HG03175 (cell line): ENCODE measurements at regions not wholly inside any gene's neighbourhood (a gene's known extent, or its start where the extent isn't known, plus 50 kb on each side); places are given as distances from the start of the nearest gene placed in this dataset.
"Not testable (repeated sequence)": the region's sequence is repeated elsewhere in the genome, so short reads cannot be mapped to it uniquely, and the experiment has no call there.

Source experiments
- ATAC-seq: cut with Tn5 transposase; IDR thresholded peaks from one replicate; pipeline ENCODE4 v1.9.1; 2021; ENCODE audit warnings: mild to moderate bottlenecking, moderate library complexity; ENCODE audit not compliant: unreplicated experiment

GRCh38 chr2:136715146-136715545, 50.2 kb upstream of the THSD7B start:
- no peak for ATAC-seq

DNA sequence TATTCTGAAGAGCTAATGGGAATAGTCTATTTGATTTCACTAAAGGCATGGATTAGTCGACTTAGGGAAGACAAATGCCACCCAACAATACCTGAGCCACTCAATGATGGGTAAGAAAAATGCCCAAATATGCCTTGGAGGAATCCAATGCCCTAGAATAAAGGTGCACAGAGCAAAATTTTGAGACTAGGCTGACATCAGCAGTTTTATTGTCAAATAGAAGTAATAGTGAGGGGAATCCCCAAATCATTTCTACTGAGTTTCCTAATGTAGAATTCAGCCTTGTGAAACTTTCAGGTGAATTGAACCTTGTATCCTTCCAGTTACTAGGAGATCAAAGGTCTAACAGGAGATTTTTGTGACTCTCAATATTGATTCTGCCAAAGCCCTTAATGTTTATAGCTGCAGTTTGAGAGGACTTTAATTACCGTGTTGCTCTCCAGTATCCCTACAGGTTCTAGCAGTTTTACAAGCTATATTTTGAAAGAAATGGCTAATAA, 50.8 kb upstream of the THSD7B start:
- ATAC-seq: no peak

GRCh38 chr2:136713739-136714138, 51.6 kb upstream of the THSD7B start:
- ATAC-seq: no peak

GRCh38 chr2:136705336-136705735, 60.0 kb upstream of the THSD7B start:
- no peak for ATAC-seq

DNA sequence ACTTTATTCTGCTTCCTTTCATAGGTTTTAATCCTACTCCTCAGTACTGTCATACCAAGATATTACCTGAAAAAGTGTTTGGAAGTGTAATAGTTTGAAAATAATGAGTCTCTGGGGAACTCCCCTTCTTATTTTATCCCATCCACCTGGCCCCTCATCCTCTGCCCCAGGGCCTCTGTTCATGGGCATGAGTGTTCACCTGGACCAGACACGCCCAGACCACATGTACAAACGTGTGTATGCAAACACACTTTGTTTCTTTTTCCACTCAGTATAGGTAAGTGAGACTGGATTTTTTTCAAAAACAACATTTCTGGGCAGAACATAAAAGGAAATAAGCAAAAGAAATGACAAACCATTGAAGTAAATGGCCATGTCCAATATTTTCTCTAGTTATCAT, 62.1 kb upstream of the THSD7B start:
- ATAC-seq: no peak

- ATAC-seq: no peak
Observed at GRCh38 chr2:136696438-136696837, 68.9 kb upstream of the THSD7B start.

GRCh38 chr2:136693966-136694365, 71.4 kb upstream of the THSD7B start:
- ATAC-seq: no peak

DNA sequence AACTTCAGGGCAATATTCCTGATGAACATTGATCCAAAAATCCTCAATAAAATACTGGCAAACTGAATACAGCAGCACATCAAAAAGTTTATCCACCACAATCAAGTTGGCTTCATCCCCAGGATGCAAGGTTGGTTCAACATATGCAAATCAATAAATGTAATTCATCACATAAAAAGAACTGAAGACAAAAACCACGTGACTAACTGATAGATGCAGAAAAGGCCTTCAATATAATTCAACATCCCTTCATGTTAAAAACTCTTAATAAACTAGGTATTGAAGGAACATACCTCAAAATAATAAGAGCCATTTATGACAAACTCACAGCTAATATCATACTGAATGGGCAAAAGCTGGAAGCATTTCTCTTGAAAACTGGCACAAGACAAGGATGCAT, 85.3 kb upstream of the THSD7B start:
- ATAC-seq: not testable (repeated sequence)

DNA sequence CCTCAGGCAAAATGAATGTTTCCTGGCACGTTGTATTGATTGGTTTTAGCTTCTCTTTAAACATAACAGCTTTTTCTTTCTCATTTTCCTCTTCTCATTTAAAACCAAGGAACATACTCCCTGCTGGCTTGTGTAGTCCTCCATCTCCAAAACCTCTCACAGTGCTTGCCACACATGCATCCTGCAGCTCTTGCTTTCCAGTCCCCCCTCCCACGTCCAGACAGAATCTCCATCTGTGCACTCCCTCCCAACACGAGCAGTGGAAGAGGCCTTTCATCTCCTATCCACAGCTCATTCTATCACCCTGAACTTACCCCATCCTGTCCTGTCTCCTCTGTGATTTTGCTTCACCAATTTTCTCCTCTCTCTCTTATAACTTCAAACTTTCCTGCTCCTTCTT, 99.6 kb upstream of the THSD7B start:
- ATAC-seq: no peak

GRCh38 chr2:136664713-136665405, 100.5 kb upstream of the THSD7B start:
- ATAC-seq: no peak

DNA sequence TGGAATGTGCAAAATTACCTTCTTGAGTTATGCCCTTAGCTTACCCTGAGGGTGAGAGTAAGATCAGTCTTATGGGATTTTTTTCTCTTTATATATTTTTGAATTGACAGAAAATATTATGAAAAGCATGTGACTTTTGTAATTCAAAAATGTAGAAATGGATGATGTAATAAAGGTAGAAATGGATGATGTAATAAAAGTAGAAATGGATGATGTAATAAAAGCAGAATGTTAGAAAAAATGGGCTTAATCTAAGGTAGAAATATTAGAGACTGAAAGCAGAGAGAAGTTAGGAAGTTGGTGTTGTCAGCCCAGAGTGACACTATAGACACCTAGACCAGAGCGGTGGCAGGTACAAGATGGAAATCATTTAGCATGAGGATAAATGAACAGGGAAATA, 107.1 kb upstream of the THSD7B start:
- no peak for ATAC-seq

DNA sequence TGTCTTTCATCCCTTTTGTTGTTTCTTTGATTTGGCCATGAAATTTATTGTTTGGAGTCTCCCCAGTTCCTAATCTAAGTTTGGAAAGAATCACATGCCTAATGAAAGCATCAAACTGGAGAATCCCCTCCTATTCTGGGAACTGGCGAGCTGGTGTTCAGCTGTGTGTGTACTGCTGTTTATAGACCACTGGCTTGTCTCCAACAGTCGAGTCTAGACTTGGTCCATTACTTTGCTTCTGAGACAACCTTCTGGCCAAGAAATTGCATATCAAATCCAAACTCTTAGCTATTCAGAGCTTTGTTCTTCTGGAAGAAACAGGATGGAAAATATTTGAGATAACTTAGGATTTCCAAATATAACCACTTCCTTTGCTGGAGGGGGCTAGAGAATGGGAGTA, 111.5 kb upstream of the THSD7B start:
- no peak for ATAC-seq

GRCh38 chr2:136651456-136652010, 113.8 kb upstream of the THSD7B start:
- no peak for ATAC-seq

GRCh38 chr2:136647039-136647438, 118.3 kb upstream of the THSD7B start:
- ATAC-seq: no peak

GRCh38 chr2:136645236-136645828, 120.0 kb upstream of the THSD7B start:
- ATAC-seq: no peak

GRCh38 chr2:136639651-136640050, 125.7 kb upstream of the THSD7B start:
- no peak for ATAC-seq

DNA sequence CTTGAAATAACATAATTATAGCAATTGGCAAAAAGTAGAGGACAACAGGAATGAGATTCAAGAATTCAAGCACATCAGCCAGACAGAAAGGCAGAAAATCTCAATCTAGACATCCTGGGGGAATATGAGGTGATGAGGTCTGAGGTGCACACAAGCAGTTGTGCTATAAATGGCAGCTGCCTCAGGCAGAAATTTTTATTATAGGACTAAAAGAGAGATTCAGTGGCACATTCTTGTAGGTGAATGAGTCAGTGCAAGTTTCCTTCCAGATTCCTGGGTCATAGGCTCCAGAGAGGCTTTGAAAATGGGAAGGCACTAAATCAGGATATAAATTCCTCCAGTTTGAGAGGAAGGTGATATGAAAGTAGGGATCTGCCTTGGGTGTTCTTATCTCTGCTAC, 127.2 kb upstream of the THSD7B start:
- ATAC-seq: no peak

DNA sequence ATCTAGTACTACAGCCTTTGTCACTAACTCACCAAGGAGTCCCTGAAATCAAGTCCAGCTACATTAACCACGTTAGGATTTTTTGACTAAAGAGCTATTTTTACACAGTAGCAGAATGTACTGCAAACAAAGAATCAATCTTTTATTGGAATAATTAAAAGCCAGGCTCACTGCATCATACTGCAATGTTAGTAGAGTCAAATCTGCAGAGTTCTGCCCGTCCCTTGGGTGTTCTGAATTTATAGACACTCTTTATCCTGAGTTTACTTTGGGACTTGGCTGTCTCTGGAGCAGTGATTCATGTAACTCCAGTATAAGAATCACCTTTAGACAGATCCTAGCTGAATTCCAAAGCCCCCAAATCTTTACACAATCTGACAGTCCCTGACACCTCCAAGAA, 127.9 kb upstream of the THSD7B start:
- no peak for ATAC-seq

- no peak for ATAC-seq
Observed at GRCh38 chr2:136628490-136628889, 136.9 kb upstream of the THSD7B start.

DNA sequence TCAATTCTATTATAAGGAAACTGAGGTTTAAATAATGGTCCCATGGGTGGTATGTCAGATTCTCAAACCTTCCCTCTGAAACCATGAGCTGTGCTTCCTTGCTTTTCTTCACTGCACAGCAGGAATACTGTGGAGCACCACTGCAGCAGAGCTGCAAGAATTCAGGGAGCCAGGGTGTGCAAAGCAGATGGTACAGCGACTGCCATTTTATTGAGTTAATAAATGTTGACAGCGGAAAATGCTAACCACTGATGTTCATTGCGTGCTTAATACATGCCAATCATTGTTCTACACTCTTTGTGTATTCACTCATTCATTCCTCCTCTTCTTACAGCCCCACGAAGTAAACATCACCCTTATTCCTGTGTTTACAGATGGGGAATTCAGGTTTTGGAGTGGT, 152.2 kb upstream of the THSD7B start:
- ATAC-seq: no peak

GRCh38 chr2:136612079-136612478, 153.3 kb upstream of the THSD7B start:
- ATAC-seq: no peak

GRCh38 chr2:136611451-136611850, 153.9 kb upstream of the THSD7B start:
- no peak for ATAC-seq
